Ureter (tissue), 1 donor: ENCODE measurements at regions not wholly inside any gene's neighbourhood (a gene's known extent, or its start where the extent isn't known, plus 50 kb on each side); places are given as distances from the start of the nearest gene placed in this dataset.

Experiments
- DNase-seq: peaks from one replicate; pipeline ENCODE4 v3.0.0-alpha.2; 2020; ENCODE audit warnings: low spot score
- donor health status: DM: yes; HTN: yes; CAD: no.

- no peak for DNase-seq
These were observed 196.2 kb upstream of the TARS1 start for GRCh38 chr5:33244441-33245150.

DNA sequence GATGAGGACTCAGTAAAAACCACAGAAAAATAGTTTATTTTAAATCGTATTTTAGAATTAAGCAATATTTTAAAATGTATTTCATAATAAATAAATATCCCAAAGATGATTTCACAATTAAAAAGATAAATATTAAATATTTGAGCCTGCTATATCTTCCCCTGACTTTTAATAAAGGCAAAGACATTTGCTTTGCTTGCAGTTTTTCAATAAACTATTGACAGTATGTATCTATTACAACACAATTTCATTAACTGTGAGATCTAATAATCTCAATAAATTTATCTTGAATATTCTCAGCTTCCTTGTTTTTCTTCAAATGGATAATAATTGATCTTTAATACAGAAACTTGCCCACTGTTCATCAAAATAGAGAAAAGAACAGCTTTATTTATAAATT is 186.2 kb upstream of the TARS1 start:
- no peak for DNase-seq

GRCh38 chr5:33257807-33258429 is 182.8 kb upstream of the TARS1 start:
- no peak for DNase-seq

GRCh38 chr5:33258553-33258952 is 182.2 kb upstream of the TARS1 start:
- no peak for DNase-seq

DNA sequence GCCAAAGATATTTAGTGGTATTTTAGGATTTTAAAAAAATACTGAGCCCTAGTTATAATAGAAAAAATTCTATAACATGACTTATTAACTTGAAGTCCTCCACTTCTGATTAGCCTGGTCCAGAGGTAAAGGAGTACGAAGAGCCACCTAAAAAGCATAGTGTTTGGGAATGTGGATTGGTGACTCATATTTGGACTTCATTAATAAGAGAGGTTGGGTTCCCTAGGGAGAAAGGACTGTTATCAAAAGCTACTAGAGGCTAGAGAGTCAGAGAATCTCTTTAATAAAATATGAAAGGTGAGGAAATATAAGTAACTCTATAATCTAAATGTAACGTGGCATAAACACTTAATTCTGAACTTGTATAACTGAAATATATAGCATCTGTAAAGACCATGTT is 180.7 kb upstream of the TARS1 start:
- DNase-seq, result no peak

DNA sequence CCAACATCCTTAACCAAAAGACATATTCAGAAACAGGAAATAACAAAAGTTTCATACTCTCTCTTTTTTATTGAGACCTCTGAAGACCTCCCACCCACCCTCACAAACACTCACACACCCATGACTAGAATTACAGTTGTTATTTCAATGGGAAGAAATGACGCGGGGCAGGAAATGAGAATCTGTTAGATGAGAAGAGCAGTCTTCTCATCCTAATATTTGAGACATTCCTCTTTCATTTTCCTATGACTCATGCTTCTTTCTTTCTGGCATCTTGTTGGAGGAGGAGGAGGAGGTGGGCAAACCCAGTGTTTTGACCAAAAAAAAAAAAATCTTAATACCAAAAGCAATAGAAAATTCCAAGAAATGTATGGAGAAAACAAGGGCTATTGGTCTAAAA is 179.5 kb upstream of the TARS1 start:
- no peak for DNase-seq

DNA sequence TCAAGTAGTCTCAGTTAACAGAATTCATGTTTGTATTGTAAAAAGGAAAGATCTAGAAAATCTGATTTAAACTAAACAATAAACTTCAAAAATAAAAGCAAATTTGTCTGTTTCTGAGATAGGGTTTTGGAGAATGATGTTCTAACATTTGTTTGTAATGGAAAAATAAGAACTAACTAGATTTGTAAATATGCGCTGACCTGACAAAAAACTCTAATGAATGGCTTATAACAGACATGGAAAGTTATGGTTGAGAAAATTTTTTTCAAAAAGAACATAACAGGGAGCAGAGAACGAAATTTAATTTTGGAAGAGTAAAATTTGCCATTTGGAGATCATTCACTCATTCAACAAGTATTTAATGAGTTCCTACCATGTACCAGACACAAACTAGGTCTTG is 179.0 kb upstream of the TARS1 start:
- no peak for DNase-seq

GRCh38 chr5:33267801-33268200 is 173.0 kb upstream of the TARS1 start:
- no peak for DNase-seq

- no peak for DNase-seq
These were observed 172.4 kb upstream of the TARS1 start for GRCh38 chr5:33268374-33268773.

- DNase-seq, result no peak
These were observed 170.1 kb upstream of the TARS1 start for GRCh38 chr5:33270671-33271070.

- DNase-seq, result no peak
These were observed 169.2 kb upstream of the TARS1 start for GRCh38 chr5:33271606-33272005.

GRCh38 chr5:33272288-33272687 is 168.5 kb upstream of the TARS1 start:
- DNase-seq, result no peak

- no peak for DNase-seq
These were observed 166.8 kb upstream of the TARS1 start for GRCh38 chr5:33273985-33274384.

GRCh38 chr5:33275391-33275790 is 165.4 kb upstream of the TARS1 start:
- DNase-seq, result no peak

GRCh38 chr5:33275921-33276627 is 164.7 kb upstream of the TARS1 start:
- no peak for DNase-seq

- DNase-seq, result no peak
These were observed 164.2 kb upstream of the TARS1 start for GRCh38 chr5:33276628-33276950.

- no peak for DNase-seq
These were observed 163.6 kb upstream of the TARS1 start for GRCh38 chr5:33277061-33277650.

DNA sequence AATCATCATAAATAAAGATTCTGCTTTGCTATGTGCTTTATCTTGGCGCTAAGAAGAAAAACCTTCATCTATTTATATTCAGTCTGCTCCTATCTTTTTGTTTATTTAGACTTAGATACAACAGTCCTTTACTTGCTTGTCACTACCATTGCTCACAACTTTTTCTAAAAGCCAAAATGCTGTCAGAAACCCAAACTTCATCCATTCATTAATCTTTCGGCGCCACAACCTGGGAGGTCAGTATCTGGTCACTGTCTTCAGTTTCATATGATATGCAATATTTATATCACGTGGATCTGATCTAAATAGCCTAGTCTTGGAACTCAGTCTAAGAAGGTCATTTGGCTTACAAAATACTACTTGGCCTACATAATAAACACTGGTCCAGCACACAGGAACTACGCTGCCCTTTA is 159.3 kb upstream of the TARS1 start:
- no peak for DNase-seq

GRCh38 chr5:33282157-33282556 is 158.6 kb upstream of the TARS1 start:
- DNase-seq, result no peak

GRCh38 chr5:33282696-33283095 is 158.1 kb upstream of the TARS1 start:
- no peak for DNase-seq

- no peak for DNase-seq
These were observed 157.5 kb upstream of the TARS1 start for GRCh38 chr5:33283243-33283642.

GRCh38 chr5:33284681-33285080 is 156.1 kb upstream of the TARS1 start:
- DNase-seq, result no peak

DNA sequence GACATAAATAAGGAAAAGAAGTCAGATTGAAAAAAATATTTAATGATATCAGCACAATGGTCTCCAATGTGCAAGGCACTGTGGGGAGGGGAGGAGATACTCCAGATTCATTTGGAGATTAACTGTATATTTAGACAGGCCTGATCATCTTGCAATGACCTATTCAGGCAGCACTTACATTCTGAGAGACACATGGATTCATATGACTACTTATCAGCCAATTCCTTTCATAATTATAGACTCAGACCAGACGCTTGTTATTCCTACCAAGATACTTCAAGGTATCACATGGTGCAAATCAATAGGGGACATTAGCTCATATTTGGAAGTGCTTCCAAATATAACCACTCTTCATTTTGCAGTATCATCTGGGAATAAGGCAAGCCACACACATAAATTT is 153.5 kb upstream of the TARS1 start:
- DNase-seq, result no peak
